Endodermal cell (in vitro differentiated cells): ENCODE measurements at regions not wholly inside any gene's neighbourhood (a gene's known extent, or its start where the extent isn't known, plus 50 kb on each side); places are given as distances from the start of the nearest gene placed in this dataset.

Experiments used
- DNase-seq: peaks from one replicate; pipeline ENCODE4 v3.0.0-alpha.2; 2017
- H3K27ac ChIP-seq: 2 replicates; pipeline ENCODE4 v1.5.1; 2013; ENCODE audit warnings: mild to moderate bottlenecking, low read depth, low read length, moderate library complexity
- H3K27me3 ChIP-seq: 2 replicates; pipeline ENCODE4 v1.6.1; 2013; ENCODE audit warnings: mild to moderate bottlenecking, low read length, moderate library complexity; ENCODE audit not compliant: insufficient read depth, control insufficient read depth, poor library complexity, severe bottlenecking
- H3K36me3 ChIP-seq: 2 replicates; pipeline ENCODE4 v1.7.0; 2013; ENCODE audit warnings: mild to moderate bottlenecking, low read length, moderate library complexity; ENCODE audit not compliant: control insufficient read depth, insufficient read depth
- H3K4me1 ChIP-seq: one replicate; pipeline ENCODE4 v1.7.0; 2013; ENCODE audit warnings: low read length; ENCODE audit not compliant: control insufficient read depth, insufficient read depth
- H3K4me3 ChIP-seq: 2 replicates; pipeline ENCODE4 v1.5.1; 2013; ENCODE audit warnings: mild to moderate bottlenecking, low read length, moderate library complexity
- H3K9ac ChIP-seq: 2 replicates; pipeline ENCODE4 v1.6.1; 2013; ENCODE audit warnings: mild to moderate bottlenecking, low read length, moderate library complexity; ENCODE audit not compliant: poor library complexity, severe bottlenecking; ENCODE audit errors: extremely low read depth
- H3K9me3 ChIP-seq: 2 replicates; pipeline ENCODE4 v1.6.1; 2013; ENCODE audit warnings: mild to moderate bottlenecking, low read length, moderate library complexity; ENCODE audit not compliant: control insufficient read depth
- H3K27ac Mint-ChIP-seq: 2 replicates; pipeline ENCODE4 v1.8.0; 2020; ENCODE audit warnings: mixed read lengths
- H3K27me3 Mint-ChIP-seq: 2 replicates; pipeline ENCODE4 v1.8.0; 2021; ENCODE audit warnings: mild to moderate bottlenecking, mixed read lengths; ENCODE audit not compliant: insufficient read depth
- H3K36me3 Mint-ChIP-seq: 2 replicates; pipeline ENCODE4 v1.8.0; 2020; ENCODE audit warnings: low read depth, mixed read lengths
- H3K4me1 Mint-ChIP-seq: 2 replicates; pipeline ENCODE4 v1.8.0; 2020; ENCODE audit warnings: mixed read lengths
- H3K4me3 Mint-ChIP-seq: 2 replicates; pipeline ENCODE4 v1.8.0; 2020; ENCODE audit warnings: mild to moderate bottlenecking, moderate library complexity, mixed read lengths
- H3K9me3 Mint-ChIP-seq: 2 replicates; pipeline ENCODE4 v1.8.0; 2020; ENCODE audit warnings: mild to moderate bottlenecking, mixed read lengths
- CTCF ChIP-seq: fragments of 200-600 bp; sonication (generic); conservative IDR thresholded peaks from 2 replicates; pipeline ENCODE4 v1.5.0; 2021; ENCODE audit warnings: antibody characterized with exemption, mild to moderate bottlenecking
- WGBS, 2 experiments: methylation state at CpG; one replicate each; pipeline versions ENCODE4 v1.1.5 to v1.1.7; 2013; ENCODE audit warnings: missing lambda C conversion rate in 2 of 2, mixed read lengths in 1 of 2; ENCODE audit not compliant: insufficient coverage in 1 of 2, insufficient read length in 1 of 2; 5-methylcytosine and 5-hydroxymethylcytosine counted together

GRCh38 chr5:10091701-10092100 lies 158.0 kb downstream of the ATPSCKMT start:
- H3K4me3 Mint-ChIP-seq: no peak overlapping the region
- no peak for TF ChIP-seq CTCF
- peaks cover 3% of the 10 kb centered on the region for H3K36me3 Mint-ChIP-seq
- peaks cover 26% of the 10 kb centered on the region for H3K9me3 ChIP-seq
- WGBS, 2 experiments: 74 to 77% methylated on average over 3 to 4 of the region's 4 CpGs
- H3K27ac ChIP-seq: no peak overlapping the region
- no peak overlapping the region for H3K9ac ChIP-seq
- DNase-seq: no peak
- no peaks in the 10 kb centered on the region for H3K27me3 Mint-ChIP-seq
- H3K27me3 ChIP-seq: no peaks in the 10 kb centered on the region
- H3K4me3 ChIP-seq: no peak overlapping the region
- H3K4me1 Mint-ChIP-seq: no peaks in the 10 kb centered on the region
- peaks cover 47% of the 10 kb centered on the region for H3K9me3 Mint-ChIP-seq
- no peaks in the 10 kb centered on the region for H3K4me1 ChIP-seq
- no peak overlapping the region for H3K27ac Mint-ChIP-seq
- H3K36me3 ChIP-seq: no peaks in the 10 kb centered on the region

GRCh38 chr5:10090074-10090473 lies 159.6 kb downstream of the ATPSCKMT start:
- Mint-ChIP-seq H3K4me1 (peaks cover 7% of the 10 kb centered on the region), H3K27ac (no peak overlapping the region), H3K9me3 (peaks cover 34% of the 10 kb centered on the region), H3K36me3 (peaks cover 3% of the 10 kb centered on the region), H3K4me3 (no peak overlapping the region), H3K27me3 (no peaks in the 10 kb centered on the region)
- WGBS, 2 experiments: 88 to 100% methylated on average over 2 of the region's 2 CpGs
- DNase-seq: no peak
- no peak overlapping the region for H3K9ac ChIP-seq
- peak; percentile 14 for TF ChIP-seq CTCF
- H3K27me3 ChIP-seq: no peaks in the 10 kb centered on the region
- peaks cover 26% of the 10 kb centered on the region for H3K9me3 ChIP-seq
- H3K4me3 ChIP-seq: peak overlapping the region; percentile 26
- peaks cover 6% of the 10 kb centered on the region for H3K4me1 ChIP-seq
- no peaks in the 10 kb centered on the region for H3K36me3 ChIP-seq
- no peak overlapping the region for H3K27ac ChIP-seq

GRCh38 chr5:10085185-10085584 lies 164.5 kb downstream of the ATPSCKMT start:
- no peaks in the 10 kb centered on the region for H3K27me3 ChIP-seq

More at GRCh38 chr5:10085185-10085584, 164.5 kb downstream of the ATPSCKMT start:
- 81 to 93% methylated on average over 3 to 5 of the region's 5 CpGs for WGBS, 2 experiments
- Mint-ChIP-seq H3K36me3 (peaks cover 3% of the 10 kb centered on the region), H3K4me3 (no peak overlapping the region), H3K4me1 (peaks cover 7% of the 10 kb centered on the region), H3K9me3 (peaks cover 22% of the 10 kb centered on the region), H3K27ac (no peak overlapping the region), H3K27me3 (no peaks in the 10 kb centered on the region)
- DNase-seq: no peak
- peaks cover 6% of the 10 kb centered on the region for H3K4me1 ChIP-seq
- H3K9me3 ChIP-seq: peaks cover 23% of the 10 kb centered on the region
- no peak overlapping the region for H3K9ac ChIP-seq
- no peak for TF ChIP-seq CTCF
- no peaks in the 10 kb centered on the region for H3K36me3 ChIP-seq
- H3K4me3 ChIP-seq: peak overlapping the region; percentile 14
- H3K27ac ChIP-seq: no peak overlapping the region
